A673 (cell line): ENCODE measurements at regions not wholly inside any gene's neighbourhood (a gene's known extent, or its start where the extent isn't known, plus 50 kb on each side); places are given as distances from the start of the nearest gene placed in this dataset.
"Not testable (repeated sequence)": the region's sequence is repeated elsewhere in the genome, so short reads cannot be mapped to it uniquely, and the experiment has no call there.

Experiments
- BruUV-seq: library from RNA; stranded (reverse); fragments of 400-500 nt; replicated peaks from 2 replicates; lab custom pipeline; 2021; lab: Mats Ljungman, UMichigan
- CTCF ChIA-PET: fragments of 300-600 bp; sonication (Branson Sonifier 250); formaldehyde crosslinking; loops from one replicate; lab custom pipeline; 2022; ENCODE audit warnings: antibody characterized with exemption; lab: Charles Lee
- POLR2A ChIA-PET: fragments of 300-600 bp; sonication (Branson Sonifier 250); formaldehyde crosslinking; loops from one replicate; lab custom pipeline; 2022; ENCODE audit warnings: antibody characterized with exemption; ENCODE audit not compliant: low non-redundant PET; lab: Charles Lee
- DNase-seq: peaks from one replicate; pipeline ENCODE4 v3.0.0-alpha.2; 2015; ENCODE audit warnings: low spot score
- H3K27ac ChIP-seq: fragments of 200-600 bp; sonication (generic); 2 replicates; pipeline ENCODE4 v1.5.1; 2016; ENCODE audit warnings: mixed run types, low read depth, mild to moderate bottlenecking, mixed read lengths, antibody characterized with exemption, low read length; ENCODE audit not compliant: poor library complexity, severe bottlenecking
- H3K27me3 ChIP-seq: fragments of 200-600 bp; sonication (generic); replicated peaks from 2 replicates; pipeline ENCODE4 v1.6.1; 2017; ENCODE audit warnings: mixed run types, low read depth, mild to moderate bottlenecking, mixed read lengths, antibody characterized with exemption, low read length; ENCODE audit not compliant: insufficient read depth, poor library complexity
- H3K36me3 ChIP-seq: fragments of 200-600 bp; sonication (generic); 2 replicates; pipeline ENCODE4 v1.6.1; 2016; ENCODE audit warnings: mixed run types, mild to moderate bottlenecking, mixed read lengths, antibody characterized with exemption, low read length; ENCODE audit not compliant: insufficient read depth, poor library complexity, severe bottlenecking
- H3K4me1 ChIP-seq: fragments of 200-600 bp; sonication (generic); 2 replicates; pipeline ENCODE4 v1.6.1; 2017; ENCODE audit warnings: mixed run types, mild to moderate bottlenecking, mixed read lengths, antibody characterized with exemption, low read length; ENCODE audit not compliant: insufficient read depth, poor library complexity, severe bottlenecking
- H3K4me3 ChIP-seq: fragments of 200-600 bp; sonication (generic); 2 replicates; pipeline ENCODE4 v1.5.1; 2016; ENCODE audit warnings: low read depth, mixed run types, mild to moderate bottlenecking, mixed read lengths, low read length; ENCODE audit not compliant: poor library complexity, severe bottlenecking
- H3K9me3 ChIP-seq: fragments of 200-600 bp; sonication (generic); 2 replicates; pipeline ENCODE4 v1.6.1; 2016; ENCODE audit warnings: mixed run types, low read depth, mild to moderate bottlenecking, mixed read lengths, antibody characterized with exemption, low read length; ENCODE audit not compliant: poor library complexity, severe bottlenecking
- CTCF ChIP-seq: fragments of 300-800, 200-600 bp; sonication (generic); conservative IDR thresholded peaks from 2 replicates; pipeline ENCODE4 v1.5.1; 2017; ENCODE audit warnings: low read depth, mild to moderate bottlenecking, antibody characterized with exemption, low read length, moderate library complexity, mixed read lengths
- EZH2 ChIP-seq: fragments of 200-600 bp; sonication (generic); IDR thresholded peaks from 2 replicates; pipeline ENCODE4 v1.6.1; 2017; ENCODE audit warnings: borderline replicate concordance, low read depth, mild to moderate bottlenecking, mixed read lengths, antibody characterized with exemption, low read length; ENCODE audit not compliant: poor library complexity, severe bottlenecking
- intact Hi-C: fragments of 100-400 bp; cut with micrococcal nuclease; formaldehyde crosslinking; loops from one replicate; pipeline ENCODE4 v1.10.0; 2022; ENCODE audit not compliant: unreplicated experiment

DNA sequence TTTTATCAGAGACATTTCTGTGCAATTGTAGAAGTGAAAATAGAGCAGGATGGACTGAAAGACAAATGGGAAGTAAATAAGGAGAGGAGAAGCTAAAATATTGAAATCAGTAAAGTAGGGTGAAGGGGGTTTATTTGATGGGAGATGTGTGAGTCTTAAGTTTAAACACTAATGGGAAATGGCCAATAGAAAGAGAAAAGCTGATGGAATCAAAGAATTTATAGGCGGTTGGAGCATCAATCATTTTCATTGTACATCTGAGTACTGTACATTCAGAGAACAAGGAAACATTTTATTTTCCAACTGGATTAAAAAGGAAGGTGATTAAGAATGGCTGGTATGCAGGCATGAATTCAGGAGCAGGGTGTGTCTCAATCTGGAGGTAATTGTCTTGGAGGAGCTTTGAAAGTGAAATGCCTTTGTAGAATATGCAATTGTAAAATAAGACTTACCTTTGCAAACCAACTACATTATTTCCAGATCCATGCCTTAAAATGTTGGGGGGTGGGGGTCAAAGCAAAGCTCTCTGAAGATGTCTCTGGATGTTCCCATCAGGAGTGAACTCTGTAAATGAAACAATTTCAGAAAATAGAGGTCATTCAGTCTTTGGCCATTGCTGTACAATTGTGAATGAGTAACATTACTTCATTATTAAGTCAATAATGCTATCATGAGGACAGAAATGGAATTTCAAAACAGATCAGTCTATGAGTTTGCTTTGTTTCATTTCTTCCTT is 227.4 kb downstream of the SPATA31A1 start:
- H3K27me3 ChIP-seq, H3K4me3 ChIP-seq, POLR2A ChIA-PET, H3K27ac ChIP-seq, DNase-seq, H3K9me3 ChIP-seq, H3K36me3 ChIP-seq, intact Hi-C loops, H3K4me1 ChIP-seq, CTCF ChIA-PET, BruUV-seq: not testable (repeated sequence)

GRCh38 chr9:39583413-39583747 is 227.9 kb downstream of the SPATA31A1 start:
- POLR2A ChIA-PET, CTCF ChIA-PET, H3K27me3 ChIP-seq, H3K36me3 ChIP-seq, BruUV-seq, H3K27ac ChIP-seq, intact Hi-C loops, DNase-seq, H3K4me3 ChIP-seq, H3K4me1 ChIP-seq, H3K9me3 ChIP-seq: not testable (repeated sequence)

- CTCF ChIA-PET, H3K36me3 ChIP-seq, H3K4me1 ChIP-seq, POLR2A ChIA-PET, H3K27ac ChIP-seq, intact Hi-C loops, BruUV-seq, H3K9me3 ChIP-seq, H3K27me3 ChIP-seq, DNase-seq, H3K4me3 ChIP-seq: not testable (repeated sequence)
Measured at GRCh38 chr9:39585233-39585632, 229.8 kb downstream of the SPATA31A1 start.

- H3K36me3 ChIP-seq: no peaks in the 10 kb centered on the region
- H3K9me3 ChIP-seq: no peaks in the 10 kb centered on the region
- intact Hi-C loops: no loop called here
- CTCF ChIA-PET: no interaction called here
- POLR2A ChIA-PET: no interaction called here
- H3K27me3 ChIP-seq: no peaks in the 10 kb centered on the region
- no peak for TF ChIP-seq EZH2
- no peak for TF ChIP-seq CTCF
- H3K4me3 ChIP-seq: no peak overlapping the region
- DNase-seq: no peak
- BruUV-seq: no TSS peak
- no peaks in the 10 kb centered on the region for H3K4me1 ChIP-seq
- H3K27ac ChIP-seq: no peak overlapping the region
Measured at GRCh38 chr9:39587844-39588499, 232.5 kb downstream of the SPATA31A1 start.
